Suprapubic skin (tissue), 4 donors: ENCODE measurements at regions not wholly inside any gene's neighbourhood (a gene's known extent, or its start where the extent isn't known, plus 50 kb on each side); places are given as distances from the start of the nearest gene placed in this dataset.
"Not testable (repeated sequence)": the region's sequence is repeated elsewhere in the genome, so short reads cannot be mapped to it uniquely, and the experiment has no call there.

Experiments
- DNase-seq, 2 donors: peaks; one replicate each; pipeline ENCODE4 v3.0.0-alpha.2; 2019; ENCODE audit warnings: low spot score in 2 of 2
- H3K27ac ChIP-seq: fragments of 200-600 bp; sonication (generic); one replicate; pipeline ENCODE4 v1.5.1; 2019
- H3K27me3 ChIP-seq: fragments of 200-600 bp; sonication (generic); one replicate; pipeline ENCODE4 v1.5.1; 2019
- H3K36me3 ChIP-seq: fragments of 200-600 bp; sonication (generic); one replicate; pipeline ENCODE4 v1.5.1; 2019
- H3K4me1 ChIP-seq: fragments of 200-600 bp; sonication (generic); one replicate; pipeline ENCODE4 v1.5.1; 2019
- H3K4me3 ChIP-seq: fragments of 200-600 bp; sonication (generic); one replicate; pipeline ENCODE4 v1.5.1; 2019; ENCODE audit warnings: mild to moderate bottlenecking
- H3K9me3 ChIP-seq: fragments of 200-600 bp; sonication (generic); one replicate; pipeline ENCODE4 v1.5.1; 2019
- EP300 ChIP-seq: sonication (generic); formaldehyde crosslinking; IDR thresholded peaks from one replicate; pipeline ENCODE4 v1.6.1; 2017; ENCODE audit warnings: antibody characterized with exemption
- POLR2A ChIP-seq, 2 donors: fragments of 450-650 bp; IDR thresholded peaks; one replicate each; pipeline ENCODE4 v1.6.1; 2017; ENCODE audit warnings: antibody characterized with exemption in 2 of 2, mild to moderate bottlenecking in 2 of 2, moderate library complexity in 2 of 2
- POLR2AphosphoS5 ChIP-seq, 3 donors: sonication (generic); formaldehyde crosslinking; IDR thresholded peaks; one replicate each; pipeline ENCODE4 v1.6.1; 2017; ENCODE audit warnings: antibody characterized with exemption in 3 of 3
- WGBS: methylation state at CpG from one replicate; pipeline ENCODE4 v1.1.5; 2018; 5-methylcytosine and 5-hydroxymethylcytosine counted together
- TF ChIP-seq, protein P1 (sequence below), 2 donors: fragments of 200-600 bp in 1 of 2; fragments of 450-650 bp in 1 of 2; sonication (generic) in 1 of 2; IDR thresholded peaks; one replicate each; pipeline ENCODE4 v1.5.1; 2016 to 2019; ENCODE audit warnings: antibody characterized with exemption in 2 of 2, mild to moderate bottlenecking in 1 of 2, moderate library complexity in 1 of 2

DNA sequence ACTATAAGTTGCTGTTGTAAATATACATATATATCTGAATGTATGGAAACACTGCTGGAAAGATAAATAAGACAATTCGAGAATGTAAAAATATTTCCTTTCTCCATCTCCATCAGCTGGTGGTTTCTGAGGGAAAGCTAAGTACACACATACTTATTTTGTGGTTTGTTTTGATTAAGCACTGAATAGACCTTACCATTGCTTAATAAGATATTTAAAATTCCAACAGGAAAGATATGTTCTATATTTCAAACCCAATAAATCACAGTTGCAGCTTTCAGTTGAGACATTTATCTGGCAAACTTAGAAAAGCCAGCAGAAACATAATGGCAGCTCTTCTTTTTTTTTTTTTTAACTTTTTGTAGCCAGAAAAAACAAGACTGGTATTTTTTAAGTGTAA lies 160.4 kb downstream of the VGLL3 start:
- Histone ChIP-seq H3K27ac (no peak overlapping the region), H3K36me3 (no peaks in the 10 kb centered on the region), H3K4me3 (no peak overlapping the region), H3K4me1 (no peaks in the 10 kb centered on the region), H3K9me3 (no peaks in the 10 kb centered on the region), H3K27me3 (no peaks in the 10 kb centered on the region)
- 51% methylated on average over 1 of the region's 1 CpG for WGBS
- TF ChIP-seq POLR2A (IDR thresholded peaks at IDR 0.05) = no peak
- TF ChIP-seq, protein P1, sequence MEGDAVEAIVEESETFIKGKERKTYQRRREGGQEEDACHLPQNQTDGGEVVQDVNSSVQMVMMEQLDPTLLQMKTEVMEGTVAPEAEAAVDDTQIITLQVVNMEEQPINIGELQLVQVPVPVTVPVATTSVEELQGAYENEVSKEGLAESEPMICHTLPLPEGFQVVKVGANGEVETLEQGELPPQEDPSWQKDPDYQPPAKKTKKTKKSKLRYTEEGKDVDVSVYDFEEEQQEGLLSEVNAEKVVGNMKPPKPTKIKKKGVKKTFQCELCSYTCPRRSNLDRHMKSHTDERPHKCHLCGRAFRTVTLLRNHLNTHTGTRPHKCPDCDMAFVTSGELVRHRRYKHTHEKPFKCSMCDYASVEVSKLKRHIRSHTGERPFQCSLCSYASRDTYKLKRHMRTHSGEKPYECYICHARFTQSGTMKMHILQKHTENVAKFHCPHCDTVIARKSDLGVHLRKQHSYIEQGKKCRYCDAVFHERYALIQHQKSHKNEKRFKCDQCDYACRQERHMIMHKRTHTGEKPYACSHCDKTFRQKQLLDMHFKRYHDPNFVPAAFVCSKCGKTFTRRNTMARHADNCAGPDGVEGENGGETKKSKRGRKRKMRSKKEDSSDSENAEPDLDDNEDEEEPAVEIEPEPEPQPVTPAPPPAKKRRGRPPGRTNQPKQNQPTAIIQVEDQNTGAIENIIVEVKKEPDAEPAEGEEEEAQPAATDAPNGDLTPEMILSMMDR (IDR thresholded peaks at IDR 0.05) = no peak
- no peak for TF ChIP-seq EP300
- no peak for TF ChIP-seq POLR2AphosphoS5 (IDR thresholded peaks at IDR 0.05)
- DNase-seq = no peak

DNA sequence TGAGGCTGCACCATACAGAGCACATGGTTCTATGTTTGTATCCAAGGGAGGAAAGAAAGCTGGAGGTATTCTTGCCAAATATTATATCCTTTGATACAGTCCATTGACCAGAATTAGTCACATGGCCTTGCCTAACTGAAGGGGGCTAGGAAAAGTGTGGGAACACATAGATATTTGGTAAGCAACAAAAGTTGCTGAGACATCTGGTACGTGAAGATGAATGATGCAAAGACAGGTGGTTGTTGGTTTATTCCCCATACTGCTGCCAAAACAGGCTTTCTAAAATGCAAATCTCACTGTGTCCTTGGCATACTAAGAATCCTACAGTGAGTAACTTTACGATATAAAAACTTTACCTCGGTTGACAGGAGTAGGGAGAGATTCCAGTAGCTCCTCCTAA lies 162.2 kb downstream of the VGLL3 start:
- no peak overlapping the region for H3K4me3 ChIP-seq
- no peaks in the 10 kb centered on the region for H3K4me1 ChIP-seq
- DNase-seq = no peak
- WGBS = 58% methylated on average over 3 of the region's 3 CpGs
- no peaks in the 10 kb centered on the region for H3K9me3 ChIP-seq
- H3K27ac ChIP-seq = no peak overlapping the region
- H3K27me3 ChIP-seq = no peaks in the 10 kb centered on the region
- no peaks in the 10 kb centered on the region for H3K36me3 ChIP-seq
- TF ChIP-seq POLR2AphosphoS5 (IDR thresholded peaks at IDR 0.05) (no peak), POLR2A (IDR thresholded peaks at IDR 0.05) (no peak), EP300 (no peak)
- TF ChIP-seq, protein P1 (IDR thresholded peaks at IDR 0.05) = no peak

DNA sequence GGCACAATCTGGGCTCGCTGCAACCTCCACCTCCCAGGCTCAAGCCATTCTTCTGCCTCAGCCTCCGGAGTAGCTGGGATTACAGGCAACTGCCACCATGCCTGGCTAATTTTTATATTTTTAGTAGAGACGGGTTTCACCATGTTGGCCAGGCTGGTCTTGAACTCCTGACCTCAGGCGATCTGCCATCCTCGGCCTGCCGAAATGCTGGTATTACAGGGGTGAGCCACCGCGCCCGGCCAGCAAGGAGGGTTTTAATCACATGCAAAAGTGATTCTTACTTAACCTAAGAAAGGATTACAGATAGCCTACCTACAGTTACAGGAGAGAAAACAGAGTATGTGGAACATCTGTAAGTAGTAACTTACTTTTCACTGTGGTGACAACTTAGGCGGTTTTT lies 163.4 kb downstream of the VGLL3 start:
- H3K36me3 ChIP-seq, H3K27me3 ChIP-seq, H3K9me3 ChIP-seq, DNase-seq, H3K27ac ChIP-seq, H3K4me1 ChIP-seq, H3K4me3 ChIP-seq: not testable (repeated sequence)
- WGBS = 88% methylated on average over 8 of the region's 10 CpGs

DNA sequence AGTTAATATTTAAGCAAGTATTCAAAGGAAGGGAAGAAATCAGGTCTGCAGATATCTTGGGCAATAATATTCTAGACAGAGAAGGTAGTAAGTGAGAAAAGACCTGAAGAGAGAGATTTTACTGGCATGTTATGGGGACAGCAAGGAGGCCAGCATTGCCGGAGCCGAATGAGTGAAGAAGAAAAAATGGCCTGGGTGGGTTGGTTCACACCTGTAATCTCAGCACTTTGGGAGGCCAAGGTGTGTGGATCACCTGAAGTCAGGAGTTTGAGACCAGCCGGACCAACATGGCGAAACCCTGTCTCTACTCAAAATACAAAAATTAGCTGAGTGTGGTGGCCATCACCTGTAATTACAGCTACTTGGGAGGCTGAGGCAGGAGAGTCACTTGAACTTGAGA lies 164.7 kb downstream of the VGLL3 start:
- Histone ChIP-seq H3K27ac (no peak overlapping the region), H3K4me3 (no peak overlapping the region), H3K4me1 (no peaks in the 10 kb centered on the region), H3K36me3 (no peaks in the 10 kb centered on the region), H3K27me3 (no peaks in the 10 kb centered on the region), H3K9me3 (no peaks in the 10 kb centered on the region)
- 100% methylated on average over 4 of the region's 4 CpGs for WGBS
- TF ChIP-seq POLR2A (IDR thresholded peaks at IDR 0.05) (no peak), POLR2AphosphoS5 (IDR thresholded peaks at IDR 0.05) (no peak), EP300 (no peak)
- TF ChIP-seq, protein P1 (IDR thresholded peaks at IDR 0.05) = no peak
- no peak for DNase-seq

DNA sequence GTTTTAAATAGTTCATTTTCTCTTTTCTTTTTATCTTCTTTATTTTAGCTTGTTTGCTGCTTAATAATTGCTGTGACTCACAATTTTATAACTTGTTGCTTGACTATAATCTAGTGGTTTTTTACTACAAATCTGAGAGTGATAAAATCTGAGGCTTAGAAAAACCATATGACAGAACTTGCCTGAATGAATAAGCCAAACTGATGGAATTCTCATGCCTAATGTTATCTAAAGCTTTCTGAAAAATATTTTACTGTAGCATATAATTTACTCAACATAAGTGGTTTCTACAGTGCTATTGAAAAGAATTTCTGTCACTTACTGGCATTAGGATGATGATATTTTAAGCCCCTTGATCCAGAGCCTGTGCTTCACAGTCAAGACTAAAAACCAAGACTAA lies 175.1 kb downstream of the VGLL3 start:
- H3K9me3 ChIP-seq = no peaks in the 10 kb centered on the region
- H3K27me3 ChIP-seq = no peaks in the 10 kb centered on the region
- DNase-seq = no peak
- H3K4me3 ChIP-seq = no peak overlapping the region
- no peak for TF ChIP-seq POLR2A (IDR thresholded peaks at IDR 0.05)
- H3K36me3 ChIP-seq = no peaks in the 10 kb centered on the region
- no peak overlapping the region for H3K27ac ChIP-seq
- H3K4me1 ChIP-seq = no peaks in the 10 kb centered on the region

DNA sequence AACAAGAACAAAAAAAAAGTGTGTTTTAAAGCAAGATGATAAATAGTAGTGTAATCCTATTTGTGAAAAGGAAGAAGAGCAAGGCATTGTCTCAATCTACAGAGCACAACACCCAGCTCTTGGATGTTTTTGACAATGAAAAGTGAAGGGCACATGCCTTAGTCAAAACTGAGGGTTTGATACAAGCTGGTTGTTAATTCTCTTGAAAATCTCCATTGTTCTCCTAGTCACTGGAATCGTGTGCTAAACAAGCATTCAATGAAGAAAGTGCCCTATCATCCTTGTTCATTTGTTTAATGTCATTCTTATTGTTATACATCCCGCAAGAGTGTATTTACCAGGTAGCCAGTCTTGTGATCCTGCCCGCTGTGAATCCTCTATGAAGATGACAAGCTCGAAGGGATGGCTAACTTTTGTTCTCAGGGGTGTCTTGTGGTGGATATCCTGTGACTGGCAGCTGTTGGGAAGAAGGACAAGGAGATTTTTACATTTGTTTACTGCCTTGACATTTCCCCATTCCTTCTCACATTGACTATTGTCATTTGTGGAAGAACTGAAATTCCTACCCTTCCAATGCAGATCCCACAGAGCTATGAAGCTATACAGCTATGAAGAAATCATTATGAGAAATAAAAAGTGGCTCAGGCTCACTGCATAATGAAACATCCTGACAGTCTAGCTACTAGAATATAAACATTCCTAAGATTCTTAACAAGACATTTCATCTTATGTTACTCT lies 175.9 kb downstream of the VGLL3 start:
- Histone ChIP-seq H3K4me1 (no peaks in the 10 kb centered on the region), H3K27ac (no peak overlapping the region), H3K9me3 (no peaks in the 10 kb centered on the region), H3K36me3 (no peaks in the 10 kb centered on the region), H3K27me3 (no peaks in the 10 kb centered on the region), H3K4me3 (no peak overlapping the region)
- 70% methylated on average over 4 of the region's 4 CpGs for WGBS
- no peak for DNase-seq
- TF ChIP-seq, protein P1 (IDR thresholded peaks at IDR 0.05) = no peak
- TF ChIP-seq POLR2AphosphoS5 (IDR thresholded peaks at IDR 0.05) = no peak
- TF ChIP-seq POLR2A (IDR thresholded peaks at IDR 0.05) = no peak
- no peak for TF ChIP-seq EP300
